LNCaP clone FGC (cell line): ENCODE measurements at regions not wholly inside any gene's neighbourhood (a gene's known extent, or its start where the extent isn't known, plus 50 kb on each side); places are given as distances from the start of the nearest gene placed in this dataset.

Experiments used
- DNase-seq: peaks from one replicate; pipeline ENCODE4 v3.0.0-alpha.2; 2011; ENCODE audit warnings: low read depth
- H3K4me3 ChIP-seq: 2 replicates; pipeline ENCODE4 v1.5.1; 2011; ENCODE audit warnings: mild to moderate bottlenecking, low read depth, low read length, control low read depth
- TF ChIP-seq, protein P1 (sequence below): IDR thresholded peaks from 2 replicates; pipeline ENCODE4 v1.5.1; 2012; ENCODE audit warnings: mild to moderate bottlenecking; ENCODE audit not compliant: control insufficient read depth, insufficient read depth; ENCODE audit errors: extremely low read depth

DNA sequence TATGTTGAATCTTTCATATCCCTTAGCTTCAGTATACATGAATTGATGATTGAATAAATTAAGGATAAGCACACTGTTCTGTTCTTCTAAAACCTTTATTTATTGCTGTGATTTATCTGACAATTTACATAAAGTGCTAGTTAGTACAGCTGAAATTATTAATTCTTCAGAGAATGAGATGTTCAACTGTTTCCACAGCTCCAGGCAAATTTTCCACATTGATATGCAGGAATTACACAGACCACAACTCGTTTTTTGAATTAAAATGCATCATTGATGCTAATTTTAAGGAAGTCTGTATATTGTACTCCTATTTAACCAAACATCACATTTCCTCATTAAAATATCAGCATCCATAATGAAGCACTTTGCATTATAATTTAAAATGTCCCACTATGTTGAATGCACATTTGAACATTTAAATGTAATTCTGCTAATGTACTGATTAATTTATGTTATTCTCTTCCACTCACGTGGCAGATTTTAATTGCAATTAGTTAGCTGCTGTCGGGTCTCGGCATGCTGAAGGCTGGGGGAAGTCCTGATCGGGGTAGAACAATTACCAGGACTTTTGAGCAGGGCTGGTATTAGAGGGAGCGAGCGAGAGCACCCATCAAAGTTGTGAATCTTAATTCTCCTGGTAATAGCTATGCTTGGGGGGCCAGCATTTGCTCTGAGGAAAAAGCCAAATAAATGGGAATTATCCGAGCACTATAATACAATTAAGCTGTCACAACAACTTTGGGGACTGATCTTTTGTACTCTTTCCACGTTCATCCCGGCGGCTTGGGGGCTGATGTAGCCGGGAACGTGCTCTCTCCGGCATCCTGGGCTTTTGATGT lies 136.7 kb upstream of the TMTC4 start:
- TF ChIP-seq, protein P1, sequence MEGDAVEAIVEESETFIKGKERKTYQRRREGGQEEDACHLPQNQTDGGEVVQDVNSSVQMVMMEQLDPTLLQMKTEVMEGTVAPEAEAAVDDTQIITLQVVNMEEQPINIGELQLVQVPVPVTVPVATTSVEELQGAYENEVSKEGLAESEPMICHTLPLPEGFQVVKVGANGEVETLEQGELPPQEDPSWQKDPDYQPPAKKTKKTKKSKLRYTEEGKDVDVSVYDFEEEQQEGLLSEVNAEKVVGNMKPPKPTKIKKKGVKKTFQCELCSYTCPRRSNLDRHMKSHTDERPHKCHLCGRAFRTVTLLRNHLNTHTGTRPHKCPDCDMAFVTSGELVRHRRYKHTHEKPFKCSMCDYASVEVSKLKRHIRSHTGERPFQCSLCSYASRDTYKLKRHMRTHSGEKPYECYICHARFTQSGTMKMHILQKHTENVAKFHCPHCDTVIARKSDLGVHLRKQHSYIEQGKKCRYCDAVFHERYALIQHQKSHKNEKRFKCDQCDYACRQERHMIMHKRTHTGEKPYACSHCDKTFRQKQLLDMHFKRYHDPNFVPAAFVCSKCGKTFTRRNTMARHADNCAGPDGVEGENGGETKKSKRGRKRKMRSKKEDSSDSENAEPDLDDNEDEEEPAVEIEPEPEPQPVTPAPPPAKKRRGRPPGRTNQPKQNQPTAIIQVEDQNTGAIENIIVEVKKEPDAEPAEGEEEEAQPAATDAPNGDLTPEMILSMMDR: no peak
- no peak overlapping the region for H3K4me3 ChIP-seq
- no peak for DNase-seq

DNA sequence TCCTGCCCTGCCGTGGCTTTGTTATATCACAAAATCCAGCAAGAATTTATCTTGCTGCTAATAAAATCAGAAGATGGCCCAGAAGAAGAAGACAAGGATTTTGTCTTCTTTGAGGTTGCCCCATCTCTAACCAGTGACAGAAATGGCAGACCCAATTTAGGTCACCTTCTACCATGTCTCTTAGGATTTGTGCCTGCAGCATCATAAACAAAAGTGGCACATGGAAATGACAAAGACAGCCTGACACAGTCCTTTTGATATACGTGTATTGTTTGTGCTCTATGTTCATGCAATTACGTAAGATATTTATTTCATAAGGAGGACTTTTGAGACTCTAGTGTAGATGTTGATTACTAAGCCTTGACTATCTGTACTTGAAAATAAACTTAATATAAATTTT lies 135.9 kb upstream of the TMTC4 start:
- no peak overlapping the region for H3K4me3 ChIP-seq
- DNase-seq: no peak
- TF ChIP-seq, protein P1: no peak

DNA sequence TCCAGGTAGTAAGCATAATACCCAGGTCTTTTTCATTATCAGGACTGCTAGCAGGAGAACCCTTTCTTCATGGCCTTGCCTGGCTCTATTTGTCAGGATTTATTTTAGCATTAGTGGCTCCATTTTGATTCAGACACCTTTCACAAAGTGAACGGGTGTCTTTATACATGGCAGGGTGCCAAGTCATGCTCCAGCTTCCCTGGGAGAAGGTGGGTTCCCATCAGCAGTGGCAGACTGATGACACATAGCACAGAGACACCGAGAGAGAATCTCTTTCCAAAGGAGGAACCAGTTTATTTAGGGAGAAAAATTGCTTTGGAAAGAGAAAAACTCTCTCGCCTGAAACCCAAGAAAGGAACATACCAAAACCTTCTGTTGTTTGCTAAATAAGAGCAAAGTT lies 135.3 kb upstream of the TMTC4 start:
- DNase-seq: no peak
- H3K4me3 ChIP-seq: no peak overlapping the region
- TF ChIP-seq, protein P1: no peak

DNA sequence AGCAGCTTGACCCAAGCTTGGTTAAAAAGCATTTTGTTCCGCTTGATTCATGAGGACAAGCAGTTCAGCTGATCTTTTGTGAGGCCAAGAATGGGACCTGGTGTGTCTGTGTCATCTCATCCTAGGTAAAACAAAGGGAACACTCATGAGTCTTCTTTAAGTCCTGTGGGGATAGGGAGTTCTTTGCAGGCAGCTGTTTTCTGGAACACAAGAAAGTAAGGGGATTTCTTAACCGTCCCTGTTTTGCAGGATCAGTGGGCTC lies 134.5 kb upstream of the TMTC4 start:
- TF ChIP-seq, protein P1: no peak
- no peak overlapping the region for H3K4me3 ChIP-seq
- DNase-seq: no peak

DNA sequence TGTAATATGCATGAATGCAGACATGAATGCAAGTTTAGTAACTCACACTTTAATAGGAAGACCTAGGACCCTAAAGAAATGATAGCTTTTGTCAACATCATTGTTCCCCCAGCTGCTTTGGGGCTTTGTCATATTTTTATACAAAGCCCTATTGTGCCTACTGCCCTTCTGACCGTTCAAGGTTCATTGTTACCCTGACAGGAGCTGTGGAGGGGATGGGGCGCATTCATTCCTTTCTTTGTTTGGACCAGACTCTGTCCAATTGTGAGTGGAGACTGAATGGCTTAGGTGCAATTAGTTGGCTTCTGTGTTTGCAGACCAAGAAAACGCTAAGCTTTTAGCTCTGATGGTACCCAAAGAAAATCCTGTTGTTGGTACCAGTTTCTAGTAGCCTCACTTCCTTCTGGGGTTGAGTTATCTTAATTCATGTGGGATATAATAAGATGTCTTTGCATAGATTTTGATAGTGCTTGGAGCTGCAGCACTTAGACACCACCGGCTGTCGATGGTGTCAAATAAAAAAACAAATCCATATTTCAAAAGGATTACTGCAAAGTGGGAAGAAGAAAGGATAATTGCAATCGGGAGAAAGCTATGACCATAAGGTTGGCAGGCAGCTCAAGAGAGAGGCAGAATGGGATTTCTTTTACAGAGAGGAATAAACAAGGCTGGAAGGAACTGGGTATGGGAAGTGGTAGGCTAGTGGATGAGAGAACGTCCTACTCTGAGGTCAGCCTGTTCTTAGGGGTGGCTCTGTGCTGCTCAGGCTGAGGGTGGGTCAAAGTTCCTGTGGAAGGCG lies 133.9 kb upstream of the TMTC4 start:
- TF ChIP-seq, protein P1: no peak
- H3K4me3 ChIP-seq: no peak overlapping the region
- DNase-seq: no peak

DNA sequence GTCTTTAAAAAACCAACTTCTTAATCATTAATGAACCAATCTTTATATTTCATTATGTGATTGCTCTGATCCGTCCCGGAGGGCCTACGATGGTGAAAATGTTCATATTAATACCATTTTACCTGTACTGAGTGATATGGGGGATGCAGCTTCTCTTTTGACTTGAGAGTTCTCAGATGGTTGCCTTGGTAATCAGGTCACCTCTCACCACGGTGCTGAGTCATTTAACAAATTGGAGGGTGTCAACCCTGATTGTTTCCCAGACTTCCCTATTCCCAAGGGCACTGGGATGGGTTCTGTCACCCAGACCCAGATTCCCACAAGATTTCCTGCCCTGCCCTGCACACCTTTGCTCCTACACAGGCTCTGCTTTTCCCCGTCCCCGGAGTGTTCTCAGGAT lies 128.5 kb upstream of the TMTC4 start:
- DNase-seq: no peak

More for the DNA sequence above, 128.5 kb upstream of the TMTC4 start:
- no peak overlapping the region for H3K4me3 ChIP-seq
- TF ChIP-seq, protein P1: no peak
